NB4 (cell line): ENCODE measurements at regions not wholly inside any gene's neighbourhood (a gene's known extent, or its start where the extent isn't known, plus 50 kb on each side); places are given as distances from the start of the nearest gene placed in this dataset.

Experiments
- DNase-seq: peaks from one replicate; pipeline ENCODE4 v3.0.0; 2010; ENCODE audit warnings: low read depth
- H3K4me3 ChIP-seq: one replicate; pipeline ENCODE4 v1.5.1; 2011; ENCODE audit warnings: mild to moderate bottlenecking, low read depth, low read length, moderate library complexity
- CTCF ChIP-seq: IDR thresholded peaks from one replicate; pipeline ENCODE4 v1.5.1; 2012; ENCODE audit warnings: low read depth, low read length
- MAX ChIP-seq: IDR thresholded peaks from 2 replicates; pipeline ENCODE4 v1.6.1; 2011; ENCODE audit warnings: low read depth, low read length
- MYC ChIP-seq: IDR thresholded peaks from 2 replicates; pipeline ENCODE4 v1.6.1; 2011; ENCODE audit warnings: low read depth, low read length
- POLR2A ChIP-seq: IDR thresholded peaks from 2 replicates; pipeline ENCODE4 v1.6.1; 2011; ENCODE audit warnings: mild to moderate bottlenecking; ENCODE audit not compliant: insufficient read length; ENCODE audit errors: extremely low read depth

GRCh38 chr10:29208845-29209244 is 80.0 kb upstream of the LYZL1 start:
- no peak overlapping the region for H3K4me3 ChIP-seq
- DNase-seq: no peak
- no peak for TF ChIP-seq MYC
- no peak for TF ChIP-seq CTCF
- TF ChIP-seq POLR2A: no peak
- TF ChIP-seq MAX: no peak

- no peak for DNase-seq
- TF ChIP-seq POLR2A (no peak), CTCF (no peak), MAX (no peak), MYC (no peak)
- H3K4me3 ChIP-seq: no peak overlapping the region
Measured at GRCh38 chr10:29209830-29210229, 79.0 kb upstream of the LYZL1 start.

- TF ChIP-seq POLR2A: no peak
- TF ChIP-seq MYC: no peak
- TF ChIP-seq MAX: no peak
- TF ChIP-seq CTCF: no peak
- DNase-seq: no peak
- no peak overlapping the region for H3K4me3 ChIP-seq
Measured at GRCh38 chr10:29210266-29210868, 78.5 kb upstream of the LYZL1 start.

- no peak for DNase-seq
- no peak overlapping the region for H3K4me3 ChIP-seq
- TF ChIP-seq MAX (no peak), CTCF (no peak), POLR2A (no peak), MYC (no peak)
Measured at GRCh38 chr10:29212597-29212996, 76.3 kb upstream of the LYZL1 start.

- H3K4me3 ChIP-seq: no peak overlapping the region
- TF ChIP-seq MYC: no peak
- no peak for TF ChIP-seq POLR2A
- TF ChIP-seq MAX: no peak
- no peak for TF ChIP-seq CTCF
- no peak for DNase-seq
Measured at GRCh38 chr10:29214551-29214950, 74.3 kb upstream of the LYZL1 start.
